Thymus (tissue), 11 donors: ENCODE measurements at regions not wholly inside any gene's neighbourhood (a gene's known extent, or its start where the extent isn't known, plus 50 kb on each side); places are given as distances from the start of the nearest gene placed in this dataset.

Experiments
- DNase-seq, 9 donors: peaks; one replicate each; pipeline ENCODE4 v3.0.0-alpha.2; 2013; ENCODE audit warnings: low spot score in 9 of 9, low read depth in 6 of 9, missing footprints in 1 of 9
- H3K27ac ChIP-seq, 2 donors: one replicate each; pipeline ENCODE4 v1.5.1; 2013; ENCODE audit warnings: control low read depth in 1 of 2, low read depth in 1 of 2, low read length in 1 of 2, mild to moderate bottlenecking in 1 of 2, moderate library complexity in 1 of 2
- H3K27me3 ChIP-seq, 2 donors: one replicate each; pipeline ENCODE4 v1.5.1; 2013; ENCODE audit warnings: low read length in 1 of 2; ENCODE audit not compliant: control insufficient read depth in 2 of 2, insufficient read depth in 1 of 2
- H3K36me3 ChIP-seq, 2 donors: one replicate each; pipeline ENCODE4 v1.5.1; 2013; ENCODE audit warnings: low read length in 1 of 2, mild to moderate bottlenecking in 1 of 2, moderate library complexity in 1 of 2; ENCODE audit not compliant: control insufficient read depth in 2 of 2, insufficient read depth in 2 of 2
- H3K4me1 ChIP-seq, 2 donors: one replicate each; pipeline ENCODE4 v1.5.1; 2013; ENCODE audit warnings: low read length in 2 of 2; ENCODE audit not compliant: control insufficient read depth in 2 of 2, insufficient read depth in 2 of 2
- H3K4me3 ChIP-seq, 2 donors: one replicate each; pipeline ENCODE4 v1.5.1; 2013; ENCODE audit warnings: low read length in 2 of 2, control low read depth in 1 of 2, mild to moderate bottlenecking in 1 of 2
- H3K9me3 ChIP-seq, 2 donors: one replicate each; pipeline ENCODE4 v1.5.1; 2013; ENCODE audit warnings: low read length in 1 of 2, mild to moderate bottlenecking in 1 of 2; ENCODE audit not compliant: control insufficient read depth in 2 of 2, insufficient read depth in 1 of 2
- WGBS: extraction: QIAGEN DNeasy Blood & Tissue Kit; methylation state at CpG from one replicate; pipeline ENCODE4 v1.1.7; 2013; 5-methylcytosine and 5-hydroxymethylcytosine counted together
- donor health status: healthy.

DNA sequence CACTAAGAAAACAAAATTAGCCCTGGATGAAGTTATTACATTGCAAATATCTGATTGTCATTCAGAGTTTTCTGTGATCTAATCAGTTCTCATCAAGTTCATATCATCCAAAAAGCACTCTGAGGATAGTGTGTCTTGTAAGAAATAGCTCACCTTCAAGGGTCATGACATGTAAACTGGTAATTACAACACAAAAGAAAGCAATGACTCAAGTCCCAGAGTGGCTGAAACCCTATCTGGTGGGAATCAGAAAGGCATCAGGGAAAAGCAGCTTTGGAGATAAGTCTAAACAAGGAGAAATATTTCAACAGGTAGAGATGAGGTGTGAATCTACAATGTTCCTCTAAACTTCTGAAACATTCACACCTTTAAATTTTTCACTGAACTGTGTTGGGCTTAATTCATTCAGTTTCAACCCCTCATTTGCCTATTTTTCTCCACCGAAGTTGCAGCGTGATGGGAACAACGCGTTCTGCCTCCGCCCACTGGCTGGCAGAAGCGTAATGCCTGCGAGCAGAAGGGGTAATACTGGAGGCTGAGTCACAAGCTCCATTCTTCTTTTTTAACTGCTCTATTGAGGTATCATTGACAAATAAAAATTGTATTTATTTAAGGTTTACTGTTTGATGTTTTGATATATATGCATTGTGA, 155.2 kb upstream of the IPO5 start:
- no peak for DNase-seq
- Histone ChIP-seq H3K4me3 (no peak overlapping the region), H3K27me3 (no peaks in the 10 kb centered on the region), H3K4me1 (no peaks in the 10 kb centered on the region), H3K9me3 (peaks cover 0 to 4% of the 10 kb centered on the region in 2 donors), H3K36me3 (no peaks in the 10 kb centered on the region), H3K27ac (no peak overlapping the region)
- 89% methylated on average over 7 of the region's 7 CpGs for WGBS

DNA sequence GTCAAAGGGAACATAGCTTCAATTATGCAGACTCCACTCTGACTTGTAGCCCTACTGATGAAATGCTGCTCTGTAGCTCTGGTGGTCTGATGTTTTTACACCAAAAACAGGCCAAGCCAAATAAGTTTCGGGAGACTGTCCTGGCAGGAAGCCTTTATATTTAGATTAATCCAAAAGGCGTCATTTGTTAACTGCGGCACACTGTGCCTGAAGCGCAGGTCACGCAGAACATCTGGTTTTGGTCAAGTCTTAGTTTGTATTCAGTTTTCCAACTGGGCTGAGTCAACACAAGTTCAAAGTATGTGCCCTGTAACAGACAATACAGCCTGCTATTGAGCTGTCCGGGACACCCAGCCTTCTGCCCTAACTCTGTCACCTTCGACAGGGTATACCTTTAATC, 154.6 kb upstream of the IPO5 start:
- H3K4me3 ChIP-seq = no peak overlapping the region
- peaks cover 0 to 4% of the 10 kb centered on the region in 2 donors for H3K9me3 ChIP-seq
- no peak for DNase-seq
- no peaks in the 10 kb centered on the region for H3K27me3 ChIP-seq
- H3K36me3 ChIP-seq = no peaks in the 10 kb centered on the region
- no peaks in the 10 kb centered on the region for H3K4me1 ChIP-seq
- no peak overlapping the region for H3K27ac ChIP-seq
- WGBS = 94% methylated on average over 7 of the region's 7 CpGs

GRCh38 chr13:97802213-97802612, 151.3 kb upstream of the IPO5 start:
- Histone ChIP-seq H3K4me3 (no peak overlapping the region), H3K27me3 (no peaks in the 10 kb centered on the region), H3K27ac (no peak overlapping the region), H3K4me1 (no peaks in the 10 kb centered on the region), H3K9me3 (no peaks in the 10 kb centered on the region), H3K36me3 (no peaks in the 10 kb centered on the region)
- WGBS = 80% methylated on average over 3 of the region's 3 CpGs
- no peak for DNase-seq

DNA sequence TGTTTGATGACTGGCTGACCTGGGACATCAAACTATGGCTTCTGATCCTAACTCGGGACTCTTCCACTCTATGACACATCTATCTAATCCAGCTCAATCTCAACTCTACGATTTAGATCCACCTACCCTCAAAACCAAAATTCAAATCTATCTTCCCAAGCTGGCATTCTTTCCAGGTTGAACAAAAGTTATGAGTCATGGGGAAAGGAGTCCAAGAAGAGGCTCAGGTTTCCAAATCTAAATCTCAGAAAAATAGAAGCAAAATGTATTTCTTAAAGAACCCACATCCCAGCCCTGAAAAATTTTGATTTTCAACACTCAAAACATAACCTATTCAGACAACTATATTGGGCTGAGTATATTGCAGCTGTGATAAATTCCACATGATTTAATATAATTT, 143.9 kb upstream of the IPO5 start:
- Histone ChIP-seq H3K4me3 (no peak overlapping the region), H3K27ac (no peak overlapping the region), H3K9me3 (no peaks in the 10 kb centered on the region), H3K27me3 (no peaks in the 10 kb centered on the region), H3K36me3 (no peaks in the 10 kb centered on the region), H3K4me1 (no peaks in the 10 kb centered on the region)
- DNase-seq = no peak
- 83% methylated on average over 2 of the region's 2 CpGs for WGBS

GRCh38 chr13:97810152-97810551, 143.3 kb upstream of the IPO5 start:
- H3K4me3 ChIP-seq = no peak overlapping the region
- WGBS = 45% methylated on average over 3 of the region's 3 CpGs
- no peaks in the 10 kb centered on the region for H3K9me3 ChIP-seq
- no peaks in the 10 kb centered on the region for H3K36me3 ChIP-seq
- no peaks in the 10 kb centered on the region for H3K4me1 ChIP-seq
- H3K27me3 ChIP-seq = no peaks in the 10 kb centered on the region
- H3K27ac ChIP-seq = no peak overlapping the region
- DNase-seq = no peak

DNA sequence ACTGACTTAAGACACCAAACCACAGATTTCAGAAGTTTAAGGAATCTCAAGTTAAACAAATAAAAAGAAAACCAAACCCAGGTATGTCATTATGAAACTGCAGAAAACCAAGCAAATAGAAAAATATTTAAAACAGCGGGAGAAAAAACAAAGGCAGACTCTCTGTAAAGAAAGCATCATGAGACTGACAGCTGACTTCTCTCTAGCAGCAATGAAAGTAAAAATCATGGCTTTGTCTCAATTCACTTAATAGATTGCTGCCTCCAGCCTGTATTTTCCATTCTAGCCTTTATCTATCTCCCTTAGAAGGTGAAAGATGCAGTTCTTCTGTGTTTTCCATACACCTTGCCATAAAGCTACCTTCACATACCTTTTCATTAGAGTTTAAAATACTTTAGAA, 131.1 kb upstream of the IPO5 start:
- H3K4me1 ChIP-seq = no peaks in the 10 kb centered on the region
- no peak overlapping the region for H3K4me3 ChIP-seq
- no peaks in the 10 kb centered on the region for H3K27me3 ChIP-seq
- no peak overlapping the region for H3K27ac ChIP-seq
- H3K9me3 ChIP-seq = no peaks in the 10 kb centered on the region
- DNase-seq = no peak
- H3K36me3 ChIP-seq = no peaks in the 10 kb centered on the region
- 96% methylated on average over 1 of the region's 1 CpG for WGBS

- H3K4me1 ChIP-seq = no peaks in the 10 kb centered on the region
- no peak overlapping the region for H3K27ac ChIP-seq
- H3K36me3 ChIP-seq = no peaks in the 10 kb centered on the region
- no peaks in the 10 kb centered on the region for H3K27me3 ChIP-seq
- 89% methylated on average over 5 of the region's 5 CpGs for WGBS
- DNase-seq = no peak
- no peak overlapping the region for H3K4me3 ChIP-seq
- no peaks in the 10 kb centered on the region for H3K9me3 ChIP-seq
Measured at GRCh38 chr13:97826421-97827012, 127.0 kb upstream of the IPO5 start.

DNA sequence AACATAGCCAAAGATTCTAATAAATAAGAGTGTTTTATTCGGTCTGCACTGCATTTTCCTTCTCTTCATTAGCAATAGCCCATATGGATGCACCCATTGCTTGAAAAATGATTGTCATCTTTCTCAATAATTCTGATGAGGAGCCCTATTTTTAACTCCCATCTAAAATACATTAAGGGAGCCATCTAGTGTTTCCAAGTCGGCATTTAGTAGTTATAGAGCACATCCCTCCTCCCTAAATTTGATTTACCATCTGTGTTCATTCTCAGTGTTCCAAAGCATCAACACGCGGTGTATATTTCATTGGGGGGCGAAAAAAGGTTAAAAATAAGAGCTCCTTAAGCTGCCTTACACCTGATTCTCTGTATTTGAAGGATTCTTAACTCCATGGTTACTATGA, 119.2 kb upstream of the IPO5 start:
- no peaks in the 10 kb centered on the region for H3K4me1 ChIP-seq
- no peaks in the 10 kb centered on the region for H3K27me3 ChIP-seq
- H3K36me3 ChIP-seq = no peaks in the 10 kb centered on the region
- H3K27ac ChIP-seq = no peak overlapping the region
- WGBS = 90% methylated on average over 5 of the region's 5 CpGs
- no peak for DNase-seq
- no peaks in the 10 kb centered on the region for H3K9me3 ChIP-seq
- H3K4me3 ChIP-seq = no peak overlapping the region

GRCh38 chr13:97843189-97843588, 110.3 kb upstream of the IPO5 start:
- Histone ChIP-seq H3K27ac (no peak overlapping the region), H3K4me3 (no peak overlapping the region), H3K27me3 (no peaks in the 10 kb centered on the region), H3K36me3 (no peaks in the 10 kb centered on the region), H3K4me1 (no peaks in the 10 kb centered on the region), H3K9me3 (no peaks in the 10 kb centered on the region)
- 97% methylated on average over 1 of the region's 1 CpG for WGBS
- no peak for DNase-seq
